GM12874 (cell line): ENCODE measurements at regions not wholly inside any gene's neighbourhood (a gene's known extent, or its start where the extent isn't known, plus 50 kb on each side); places are given as distances from the start of the nearest gene placed in this dataset.

ENCODE experiments used
- TF ChIP-seq, protein P1 (sequence below): IDR thresholded peaks from 2 replicates; pipeline ENCODE4 v1.5.1; 2011; ENCODE audit warnings: low read depth, mild to moderate bottlenecking, control low read depth, low read length, moderate library complexity; ENCODE audit not compliant: insufficient read depth

- TF ChIP-seq, protein P1, sequence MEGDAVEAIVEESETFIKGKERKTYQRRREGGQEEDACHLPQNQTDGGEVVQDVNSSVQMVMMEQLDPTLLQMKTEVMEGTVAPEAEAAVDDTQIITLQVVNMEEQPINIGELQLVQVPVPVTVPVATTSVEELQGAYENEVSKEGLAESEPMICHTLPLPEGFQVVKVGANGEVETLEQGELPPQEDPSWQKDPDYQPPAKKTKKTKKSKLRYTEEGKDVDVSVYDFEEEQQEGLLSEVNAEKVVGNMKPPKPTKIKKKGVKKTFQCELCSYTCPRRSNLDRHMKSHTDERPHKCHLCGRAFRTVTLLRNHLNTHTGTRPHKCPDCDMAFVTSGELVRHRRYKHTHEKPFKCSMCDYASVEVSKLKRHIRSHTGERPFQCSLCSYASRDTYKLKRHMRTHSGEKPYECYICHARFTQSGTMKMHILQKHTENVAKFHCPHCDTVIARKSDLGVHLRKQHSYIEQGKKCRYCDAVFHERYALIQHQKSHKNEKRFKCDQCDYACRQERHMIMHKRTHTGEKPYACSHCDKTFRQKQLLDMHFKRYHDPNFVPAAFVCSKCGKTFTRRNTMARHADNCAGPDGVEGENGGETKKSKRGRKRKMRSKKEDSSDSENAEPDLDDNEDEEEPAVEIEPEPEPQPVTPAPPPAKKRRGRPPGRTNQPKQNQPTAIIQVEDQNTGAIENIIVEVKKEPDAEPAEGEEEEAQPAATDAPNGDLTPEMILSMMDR: no peak
Measured at GRCh38 chr7:46515844-46516590, 594.9 kb upstream of the IGFBP3 start.

DNA sequence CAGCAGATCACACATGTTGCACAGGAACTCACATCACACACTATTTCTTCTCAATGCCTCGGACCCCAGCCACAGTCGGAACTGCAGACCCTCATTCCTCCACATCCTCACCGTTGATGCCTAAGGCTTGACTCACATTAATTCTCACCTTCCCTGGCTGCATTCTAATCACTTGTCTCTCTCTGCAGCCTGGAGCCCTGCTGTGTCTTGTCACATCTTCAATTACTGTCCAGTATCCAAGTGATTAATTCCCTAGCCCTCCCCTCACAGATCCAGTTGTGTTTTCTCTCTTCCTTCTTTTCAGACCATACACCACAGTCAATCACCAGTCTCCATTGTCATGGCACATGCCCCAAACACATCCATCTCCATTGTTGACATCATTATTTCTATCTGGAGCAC is 592.4 kb upstream of the IGFBP3 start:
- TF ChIP-seq, protein P1: no peak

- TF ChIP-seq, protein P1: no peak
Measured at GRCh38 chr7:46512891-46513413, 591.9 kb upstream of the IGFBP3 start.

DNA sequence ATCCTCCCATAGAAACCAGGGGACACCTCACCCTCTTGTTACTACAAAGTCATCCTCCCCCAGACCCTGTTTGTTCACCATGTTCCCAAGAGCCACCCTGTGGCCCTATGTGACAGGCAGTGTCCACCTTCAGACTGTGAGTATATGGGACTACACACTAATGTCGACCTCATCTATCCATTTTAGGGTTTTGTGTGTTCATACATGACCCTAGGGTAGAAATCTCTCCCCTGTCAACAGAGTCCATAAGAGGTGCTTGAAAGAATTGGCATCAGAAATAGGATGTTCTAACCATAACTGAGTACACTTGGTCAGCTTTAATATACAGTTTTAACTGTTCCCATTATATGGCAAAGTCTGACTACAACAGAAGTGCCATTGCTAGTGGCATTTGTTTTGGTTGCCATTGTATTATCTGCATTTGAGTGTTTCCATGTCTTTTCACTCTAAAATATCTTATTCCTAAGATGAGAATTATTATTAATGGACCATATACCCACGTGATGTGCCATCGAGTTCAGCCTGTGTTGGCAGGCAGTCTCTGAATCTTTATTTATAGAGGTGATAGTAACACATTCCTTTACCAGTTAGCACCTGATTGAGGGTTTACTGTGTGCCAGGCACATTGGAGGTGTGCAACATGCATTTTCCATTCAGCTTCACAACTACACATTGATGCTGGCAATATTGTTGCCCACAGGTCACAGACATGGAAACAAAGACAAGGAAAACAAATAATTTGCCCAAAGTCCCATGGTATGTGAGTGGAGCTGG is 590.6 kb upstream of the IGFBP3 start:
- TF ChIP-seq, protein P1: no peak

DNA sequence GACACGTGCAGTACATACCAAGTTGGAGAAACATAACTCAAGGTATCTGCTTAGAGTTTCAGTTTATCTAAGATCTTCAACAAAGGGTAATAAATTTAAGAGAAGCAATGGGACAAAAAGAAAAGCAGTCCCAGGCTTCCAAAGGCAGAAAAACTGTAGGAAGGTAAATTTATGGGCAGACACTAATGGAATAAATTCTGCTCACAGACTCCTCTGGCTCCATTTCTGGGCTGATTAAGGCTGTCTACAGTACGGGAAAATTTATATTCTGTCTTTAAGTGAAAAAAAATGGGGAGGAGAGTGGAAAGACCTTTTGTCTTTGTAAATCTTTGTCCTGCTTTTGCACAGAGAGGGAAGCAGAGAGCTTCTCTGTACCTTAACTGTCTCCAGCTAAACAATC is 587.5 kb upstream of the IGFBP3 start:
- TF ChIP-seq, protein P1: no peak

- TF ChIP-seq, protein P1: no peak
Measured at GRCh38 chr7:46507560-46507959, 586.5 kb upstream of the IGFBP3 start.

DNA sequence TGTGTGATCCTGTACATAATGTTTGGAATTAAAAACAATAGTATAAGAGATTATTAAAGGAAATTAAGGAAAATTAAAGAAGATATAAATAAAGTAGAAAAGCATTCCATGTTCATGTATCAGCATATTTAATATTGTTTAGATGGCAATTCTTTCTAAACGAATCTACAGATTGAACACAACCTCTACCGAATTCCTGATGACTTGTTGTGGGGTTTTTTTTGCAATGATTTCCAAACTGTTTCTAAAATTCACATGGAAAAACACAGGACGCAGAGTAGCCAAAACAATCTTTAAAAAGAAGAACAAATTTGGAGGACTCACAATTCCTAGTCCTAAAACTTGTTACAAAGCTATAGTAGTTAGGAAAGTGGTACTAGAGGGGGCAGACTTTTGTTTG is 573.4 kb upstream of the IGFBP3 start:
- TF ChIP-seq, protein P1: no peak
